ENCODE measurements at regions not wholly inside any gene's neighbourhood (a gene's known extent, or its start where the extent isn't known, plus 50 kb on each side); places are given as distances from the start of the nearest gene placed in this dataset.

DNA sequence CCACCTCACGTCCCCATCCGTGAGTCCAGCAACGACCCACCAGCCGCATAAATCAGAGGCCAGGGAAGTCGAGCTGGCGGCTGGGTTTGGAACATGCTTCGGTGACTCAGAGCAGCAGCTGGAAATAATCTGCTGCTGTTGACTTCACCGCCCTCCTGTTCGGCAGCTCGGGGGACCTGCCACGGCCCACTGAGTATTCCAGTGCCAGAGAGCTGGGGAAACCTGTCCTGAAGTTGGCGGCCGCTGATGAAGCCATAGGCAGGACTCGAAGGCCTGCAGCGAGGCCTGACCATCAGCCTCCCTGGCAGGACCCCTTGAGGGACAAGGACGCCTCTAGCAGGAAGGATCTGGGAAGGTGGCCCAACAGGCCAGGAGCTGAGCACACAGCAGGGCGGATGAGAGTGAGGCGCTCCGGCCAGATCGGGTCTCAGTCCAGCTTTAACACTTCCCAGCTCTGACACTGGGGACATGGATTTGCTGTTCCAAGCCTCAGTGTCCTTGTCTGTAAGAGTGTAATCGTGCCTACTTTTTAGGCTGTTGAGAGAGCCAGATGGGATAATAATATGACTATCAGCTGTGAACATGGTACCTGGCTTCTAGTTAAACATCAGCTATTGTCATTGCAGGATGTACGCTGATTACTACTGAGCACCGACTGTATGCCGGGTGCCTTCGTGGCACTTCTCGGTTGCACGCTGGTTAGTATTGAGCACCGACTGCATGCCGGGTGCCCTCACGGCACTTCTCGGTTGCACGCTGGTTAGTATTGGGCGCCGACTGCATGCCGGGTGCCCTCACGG, 50.4 kb upstream of the CIBAR2 start:
- DNase-seq (ENCODE audit: low read depth in 2 of 2), result peak; percentile 51 to 54

DNA sequence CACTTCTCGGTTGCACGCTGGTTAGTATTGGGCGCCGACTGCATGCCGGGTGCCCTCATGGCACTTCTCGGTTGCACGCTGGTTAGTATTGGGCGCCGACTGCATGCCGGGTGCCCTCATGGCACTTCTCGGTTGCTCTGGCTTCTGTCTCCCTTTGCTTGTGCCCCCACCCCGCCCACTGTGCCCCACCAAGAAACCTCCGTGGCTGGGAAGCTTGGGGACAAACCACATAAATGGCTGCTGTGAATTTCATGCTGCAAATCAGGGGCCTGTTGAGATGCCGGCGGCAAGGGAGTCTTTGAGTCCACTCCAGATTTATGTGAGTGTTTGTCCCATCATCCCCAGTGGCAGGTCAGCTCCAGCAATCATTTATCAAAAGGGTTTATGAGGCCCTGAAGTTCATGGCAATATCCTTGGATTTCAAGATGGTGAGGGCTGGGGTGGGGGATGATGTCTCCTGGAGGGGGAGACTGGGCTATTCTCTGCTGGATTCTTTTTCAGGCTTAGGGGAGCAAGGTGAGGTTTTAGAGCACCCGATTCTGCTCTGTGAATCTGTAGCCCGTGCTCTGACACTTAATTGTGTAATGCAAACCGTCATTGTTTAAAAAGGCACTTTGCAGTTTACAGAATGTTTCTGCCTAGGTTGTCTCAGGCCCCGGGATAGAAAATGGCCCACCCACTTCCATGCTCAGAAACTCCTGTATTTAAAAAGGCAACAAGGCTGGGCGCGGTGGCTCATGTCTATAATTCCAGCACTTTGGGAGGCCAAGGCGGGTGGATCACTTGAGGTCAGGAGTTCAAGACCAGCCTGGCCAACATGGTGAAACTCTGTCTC, 51.2 kb upstream of the CIBAR2 start:
- no peak for DNase-seq (ENCODE audit: low read depth in 2 of 2)

DNA sequence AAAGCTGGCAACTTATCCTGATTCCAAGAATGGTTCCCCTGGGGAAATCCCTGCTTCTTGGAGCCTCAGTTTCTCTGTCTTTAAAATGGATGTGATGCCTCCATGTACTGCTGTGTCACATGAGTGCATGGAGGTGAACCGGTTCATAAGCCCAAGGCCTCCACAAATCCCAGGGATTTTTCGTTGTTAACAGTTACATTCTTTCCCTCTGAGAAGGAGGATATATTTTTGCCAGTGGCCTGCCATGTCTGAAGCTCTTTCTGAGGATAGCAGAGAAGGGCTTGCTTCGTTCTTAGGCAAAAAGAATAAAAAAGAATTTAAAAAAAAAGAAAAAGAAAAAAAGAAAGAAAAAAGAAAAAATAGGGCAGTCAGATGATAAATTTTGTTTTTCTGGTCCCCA, 52.2 kb upstream of the CIBAR2 start:
- no peak for DNase-seq (ENCODE audit: low read depth in 2 of 2)

DNA sequence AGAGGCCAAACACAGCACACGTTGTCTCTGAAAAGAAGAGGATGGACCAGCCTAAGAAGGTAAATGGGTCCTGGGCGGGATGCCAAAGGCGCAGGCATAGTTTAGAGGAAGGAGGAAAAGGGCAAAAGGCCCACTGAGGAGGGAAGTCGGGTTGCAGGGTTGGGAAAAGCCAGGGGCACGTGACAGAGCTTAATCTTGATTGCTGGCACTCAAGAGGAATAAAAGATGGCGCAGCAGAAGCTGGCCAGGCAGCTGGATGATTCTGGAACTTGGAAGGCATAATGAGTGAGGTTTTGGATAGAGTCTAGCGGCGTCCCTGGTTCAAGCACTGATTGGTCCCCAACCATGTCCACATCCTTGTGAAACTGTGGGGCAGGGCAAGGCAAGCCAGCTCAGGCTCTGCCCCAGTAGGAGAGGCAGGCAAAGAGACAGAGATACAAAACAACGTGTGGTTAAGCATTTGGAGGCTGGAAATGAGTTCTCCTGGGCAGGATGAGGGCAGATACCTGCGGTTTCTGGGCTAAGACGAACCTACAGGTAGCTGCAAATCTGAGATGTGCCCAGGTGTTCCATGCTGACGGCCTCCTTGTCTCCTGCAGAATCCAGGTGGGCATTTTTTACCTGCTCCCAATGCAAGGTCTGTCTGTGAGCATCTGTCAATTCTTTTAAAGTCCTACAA, 52.7 kb upstream of the CIBAR2 start:
- no peak for DNase-seq (ENCODE audit: low read depth in 2 of 2)

DNA sequence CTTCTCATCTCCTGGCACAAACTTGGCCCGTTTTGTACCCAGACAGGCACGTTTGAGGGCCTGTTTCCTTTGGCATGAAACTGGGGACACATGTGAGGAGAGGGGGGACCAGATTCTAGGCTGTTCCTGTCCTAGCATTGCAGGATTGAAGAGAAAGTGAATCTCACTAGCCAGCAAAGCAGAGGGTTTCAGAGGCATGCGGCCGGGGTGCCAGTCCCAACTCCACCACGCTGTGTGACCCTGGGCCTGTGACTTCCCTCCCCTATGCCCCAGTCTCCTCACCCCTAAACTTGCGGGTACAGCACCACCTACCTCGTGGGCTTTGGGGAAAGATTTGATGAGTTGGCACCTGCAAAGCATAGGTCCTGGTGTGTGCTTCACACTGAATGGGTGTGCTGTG, 53.5 kb upstream of the CIBAR2 start:
- no peak for DNase-seq (ENCODE audit: low read depth in 2 of 2)

DNA sequence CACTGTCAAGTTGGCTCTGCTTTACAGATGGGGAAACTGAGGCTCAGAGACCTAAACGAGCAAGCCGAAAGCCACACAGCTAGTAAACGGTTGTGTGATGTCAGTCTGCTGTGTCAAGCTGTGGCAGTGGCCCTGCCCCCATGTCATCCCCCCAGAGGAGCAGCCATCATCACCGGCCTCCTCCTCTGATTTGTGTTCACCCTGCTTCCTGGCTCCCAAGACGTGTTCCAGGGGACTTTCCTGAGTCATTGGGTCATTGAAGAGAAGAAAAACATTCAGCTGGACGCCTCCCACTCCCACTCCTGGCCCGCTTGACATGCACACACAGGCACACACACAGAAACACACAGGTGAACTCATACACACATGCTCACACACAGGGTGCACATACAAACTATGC, 54.0 kb upstream of the CIBAR2 start:
- DNase-seq (ENCODE audit: low read depth in 2 of 2), result no peak

DNA sequence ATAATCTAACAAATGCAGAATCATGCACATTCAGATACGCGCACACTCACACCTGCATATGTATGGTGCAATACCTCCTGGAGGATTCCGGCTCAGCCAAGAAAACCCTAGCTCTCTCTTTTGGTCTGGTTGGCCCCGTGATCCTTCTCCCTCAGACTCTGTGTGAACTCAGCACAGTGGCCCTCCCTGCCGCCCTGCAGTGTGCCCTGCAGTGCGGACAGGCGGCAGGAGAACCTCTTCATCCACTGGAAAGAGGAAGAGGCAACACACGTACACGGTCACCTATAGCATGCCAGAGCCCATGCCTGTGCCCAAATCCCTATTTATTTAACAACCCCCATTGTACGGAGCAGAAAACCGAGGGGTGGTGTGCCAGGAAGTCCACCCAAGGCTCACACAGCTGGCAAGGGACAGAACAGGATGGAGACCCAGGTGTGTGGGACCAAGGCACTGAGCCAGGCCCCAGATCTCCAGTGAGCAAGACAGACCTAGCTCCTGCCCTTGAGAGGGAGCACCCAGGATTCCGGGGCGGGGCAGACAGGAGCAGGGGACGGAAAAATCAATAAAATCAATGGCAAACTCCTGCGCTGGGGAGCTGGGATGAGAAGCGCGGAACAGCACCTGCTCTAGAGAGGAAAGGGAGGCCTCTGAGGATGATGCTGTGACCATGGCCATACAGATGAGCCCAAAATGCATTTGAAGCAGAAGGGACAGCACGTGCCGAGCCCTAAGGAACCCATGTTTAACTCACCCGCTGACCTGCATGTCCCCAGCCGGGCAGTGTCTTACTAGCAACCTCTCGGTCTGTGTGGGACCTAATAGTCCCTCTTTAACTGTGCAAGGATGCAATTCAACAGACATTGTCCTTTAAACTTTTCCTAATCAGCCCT, 54.7 kb upstream of the CIBAR2 start:
- no peak for DNase-seq (ENCODE audit: low read depth in 2 of 2)

DNA sequence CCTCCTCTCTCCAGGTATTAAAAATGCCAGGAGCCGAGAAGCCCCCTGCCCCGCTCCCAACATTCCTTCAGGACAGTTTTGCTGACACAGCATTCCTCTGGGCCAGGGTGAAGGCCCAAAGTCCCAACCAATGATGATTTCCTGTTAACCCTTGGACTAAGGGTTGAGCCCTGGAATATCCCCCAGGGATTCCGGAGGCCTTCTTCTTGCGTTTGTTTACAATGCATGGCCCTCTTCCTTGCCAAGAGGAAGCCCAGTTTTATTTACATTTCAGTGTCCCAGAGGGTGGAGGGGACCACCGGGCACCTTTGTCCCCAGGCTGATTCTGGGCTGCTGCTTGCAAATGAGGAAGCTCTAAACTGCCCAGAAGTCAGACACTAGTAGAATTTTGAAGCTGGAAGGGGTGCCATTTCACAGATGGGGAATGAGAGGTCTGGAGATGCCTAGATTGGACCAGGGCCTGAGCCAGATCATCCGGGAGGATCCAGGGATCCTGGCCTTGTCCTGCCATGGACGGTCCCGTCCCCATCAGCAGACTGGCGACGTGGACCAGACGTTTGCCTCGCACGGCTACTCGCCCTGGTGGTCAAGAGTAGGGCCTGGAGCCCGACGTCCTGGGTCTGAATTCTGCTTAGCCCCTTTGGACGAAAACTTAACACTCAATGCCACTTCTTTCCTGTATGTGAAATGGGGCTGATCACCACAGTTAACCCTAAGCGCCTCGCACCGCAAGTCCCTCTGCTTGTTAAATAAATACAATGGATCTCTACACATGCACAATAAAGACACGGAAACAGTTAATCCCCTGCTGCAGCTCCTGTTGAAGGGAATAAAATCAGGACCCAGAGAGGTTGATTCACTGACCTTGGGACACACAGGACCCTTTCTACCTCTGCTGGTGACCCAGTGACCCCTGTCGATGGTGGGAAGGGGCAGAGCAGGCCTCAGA, 55.6 kb upstream of the CIBAR2 start:
- DNase-seq (ENCODE audit: low read depth in 2 of 2), result no peak

DNA sequence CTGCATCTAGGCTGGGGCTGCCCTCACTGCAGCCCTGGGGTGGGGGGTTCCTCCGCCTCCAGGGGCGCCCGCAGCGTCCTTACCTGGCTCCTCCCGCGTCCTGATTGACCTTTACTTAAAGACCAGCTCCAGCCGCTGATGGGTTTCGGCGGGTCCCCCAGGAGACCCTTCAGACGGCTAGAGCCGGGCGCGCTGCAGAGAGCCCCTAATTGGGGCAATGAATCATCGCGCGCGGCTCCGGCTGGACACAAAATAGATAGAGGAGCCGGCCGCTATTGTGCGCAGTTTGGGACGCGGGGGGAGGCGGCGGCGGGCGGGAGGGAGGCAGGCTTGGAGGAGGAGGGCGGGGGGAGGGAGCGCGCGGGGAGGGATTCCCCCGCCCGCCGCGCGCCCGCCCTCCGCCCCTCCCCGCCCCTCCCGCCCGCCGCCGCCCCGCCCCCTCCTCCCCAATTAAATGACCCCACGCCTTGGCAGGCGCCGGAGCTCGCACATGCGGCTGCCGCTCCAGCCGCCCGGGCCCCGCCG, 56.5 kb upstream of the CIBAR2 start:
- DNase-seq (ENCODE audit: low read depth in 2 of 2), result no peak

DNA sequence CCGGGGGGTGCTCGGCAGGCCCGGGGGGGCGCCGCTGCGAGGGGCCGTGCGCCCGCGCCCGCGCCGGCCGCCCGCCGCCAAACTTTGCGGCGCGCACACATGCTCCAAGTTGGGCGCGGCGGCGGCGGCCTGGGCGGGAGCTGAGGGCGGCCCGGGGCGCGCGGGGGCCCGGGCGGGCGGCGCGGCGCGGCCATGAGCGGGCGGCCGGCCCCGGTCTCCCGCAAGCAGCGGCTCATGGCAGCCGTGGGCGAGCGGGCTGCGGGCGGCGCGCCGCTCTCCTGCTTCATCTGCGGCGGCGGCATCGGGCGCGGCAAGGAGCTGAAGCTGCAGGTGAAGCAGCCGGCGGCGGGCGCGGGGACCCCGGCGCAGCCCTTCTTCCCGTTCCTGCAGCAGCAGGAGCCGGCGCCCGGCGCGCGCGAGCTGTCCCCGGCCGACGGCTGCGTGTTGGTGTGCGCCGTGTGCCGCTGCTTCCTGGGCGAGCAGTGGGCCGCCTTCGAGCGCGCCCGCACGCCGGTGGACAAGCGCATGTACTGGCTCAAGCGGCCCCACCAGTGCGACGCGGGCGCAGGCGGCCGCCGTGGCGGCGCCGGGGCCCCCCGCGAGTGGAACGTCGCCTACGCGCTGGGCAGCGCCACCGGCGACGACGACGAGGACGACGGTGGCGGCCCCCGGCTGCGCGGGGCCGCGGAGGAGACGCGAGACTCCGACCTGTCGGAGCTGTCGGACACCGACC, 57.2 kb upstream of the CIBAR2 start:
- no peak for DNase-seq (ENCODE audit: low read depth in 2 of 2)

DNA sequence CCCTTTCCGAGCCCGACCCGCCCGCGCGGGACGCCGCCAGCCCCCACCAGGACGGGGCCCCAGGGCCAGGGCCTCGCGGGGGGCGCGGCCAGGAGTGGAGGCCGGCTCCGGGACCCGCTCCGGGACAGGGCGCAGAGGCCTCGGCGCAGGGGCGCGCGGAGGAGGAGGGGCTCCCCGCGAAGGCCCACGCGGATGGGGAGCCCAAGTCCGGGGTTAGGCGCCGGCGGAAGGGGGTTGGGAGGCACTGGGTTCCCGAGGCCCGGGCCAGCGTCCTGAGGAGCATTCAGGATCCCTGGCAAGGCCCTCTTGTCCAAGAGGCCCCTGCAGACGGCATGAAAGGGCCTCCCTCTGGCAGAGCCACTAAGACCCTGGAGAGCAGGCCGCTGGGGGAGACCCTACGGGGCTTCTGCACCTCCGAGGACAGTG, 57.8 kb upstream of the CIBAR2 start:
- no peak for DNase-seq (ENCODE audit: low read depth in 2 of 2)

DNA sequence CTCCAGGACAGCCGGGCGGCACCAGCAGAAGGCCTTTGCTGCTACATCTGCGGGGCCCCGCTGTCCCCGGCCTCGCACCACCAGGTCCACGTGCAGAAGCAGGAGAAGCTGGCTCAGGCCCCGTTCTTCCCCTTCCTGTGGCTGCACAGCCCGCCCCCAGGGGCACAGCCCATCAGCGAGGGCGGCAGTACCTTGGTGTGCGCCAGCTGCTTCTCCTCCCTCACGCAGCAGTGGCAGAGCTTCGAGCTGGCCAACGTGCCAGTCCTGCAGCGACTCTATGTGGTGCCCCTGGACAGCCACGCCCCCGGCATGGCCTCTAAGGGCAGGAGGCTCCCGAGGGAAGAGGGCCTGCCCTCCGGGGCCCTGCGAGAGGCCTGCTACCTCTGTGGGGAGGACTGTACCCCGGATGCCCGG, 58.3 kb upstream of the CIBAR2 start:
- no peak for DNase-seq (ENCODE audit: low read depth in 2 of 2)

DNA sequence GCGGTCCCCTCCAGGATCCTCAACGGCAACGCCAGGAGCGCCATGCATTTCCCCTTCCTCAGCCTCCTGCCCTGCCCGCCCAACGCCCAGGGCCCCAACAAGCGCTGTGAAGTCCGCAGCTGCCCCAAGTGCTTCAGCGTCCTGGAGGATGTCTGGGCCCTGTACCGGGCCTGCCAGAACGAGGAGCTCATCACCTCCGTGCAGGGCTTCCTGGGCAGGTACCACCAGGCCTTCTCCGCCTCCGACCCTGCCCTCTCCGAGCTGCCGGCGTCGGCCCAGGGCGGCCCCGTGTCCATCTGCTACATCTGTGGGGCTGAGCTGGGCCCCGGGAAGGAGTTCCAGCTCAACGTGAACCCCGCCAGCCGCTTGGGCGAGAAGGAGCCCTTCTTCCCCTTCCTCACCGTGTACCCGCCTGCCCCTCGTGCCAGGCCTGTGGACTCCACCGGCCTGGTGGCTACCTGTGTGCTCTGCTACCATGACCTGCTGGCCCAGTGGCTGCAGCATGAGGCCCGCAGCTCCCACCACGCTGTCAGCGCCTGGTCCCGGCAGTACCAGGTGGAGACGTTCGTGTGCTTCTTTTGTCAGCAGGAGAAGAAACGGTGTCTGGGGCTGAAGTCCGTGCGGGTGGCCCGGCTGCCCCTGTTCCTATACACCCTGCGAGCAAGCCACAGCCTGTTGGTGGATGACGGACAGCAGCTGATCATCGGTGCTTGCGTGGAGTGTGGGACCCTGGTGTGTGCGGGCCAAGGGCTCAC, 58.9 kb upstream of the CIBAR2 start:
- DNase-seq (ENCODE audit: low read depth in 2 of 2), result no peak

DNA sequence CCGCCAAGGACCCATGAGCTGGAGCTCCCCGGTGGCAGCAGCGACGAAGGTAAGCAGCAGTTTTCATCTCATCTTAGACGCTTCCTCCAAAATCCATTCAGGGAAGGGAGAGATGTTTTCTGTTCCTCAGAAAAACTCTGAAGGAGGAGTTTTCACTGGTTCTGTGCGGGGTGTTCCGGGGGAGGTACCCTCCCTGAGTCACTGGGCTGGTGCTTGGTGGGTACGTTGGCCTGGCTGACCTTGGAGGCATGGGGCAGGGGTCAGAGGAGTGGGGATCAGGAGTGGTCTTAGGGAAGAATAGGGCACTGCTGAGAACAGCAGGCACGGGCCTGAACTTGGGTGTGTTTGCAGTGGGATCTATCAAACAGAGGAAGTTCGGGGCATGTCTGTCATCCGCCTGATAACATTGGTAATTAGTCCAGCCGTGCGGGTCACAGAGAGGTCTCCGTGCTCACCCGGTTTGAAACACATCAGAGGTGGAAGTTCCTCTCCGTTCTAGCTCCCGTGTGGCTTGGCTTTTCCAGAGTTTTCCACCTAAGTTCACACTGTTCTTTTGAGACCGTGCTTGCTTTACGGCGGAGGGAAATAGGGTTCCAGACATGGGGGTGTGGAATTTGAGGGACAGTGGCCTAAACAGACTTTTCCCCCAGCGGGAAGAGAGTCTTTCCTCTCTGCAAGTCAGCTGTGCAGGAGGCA, 59.6 kb upstream of the CIBAR2 start:
- no peak for DNase-seq (ENCODE audit: low read depth in 2 of 2)

DNA sequence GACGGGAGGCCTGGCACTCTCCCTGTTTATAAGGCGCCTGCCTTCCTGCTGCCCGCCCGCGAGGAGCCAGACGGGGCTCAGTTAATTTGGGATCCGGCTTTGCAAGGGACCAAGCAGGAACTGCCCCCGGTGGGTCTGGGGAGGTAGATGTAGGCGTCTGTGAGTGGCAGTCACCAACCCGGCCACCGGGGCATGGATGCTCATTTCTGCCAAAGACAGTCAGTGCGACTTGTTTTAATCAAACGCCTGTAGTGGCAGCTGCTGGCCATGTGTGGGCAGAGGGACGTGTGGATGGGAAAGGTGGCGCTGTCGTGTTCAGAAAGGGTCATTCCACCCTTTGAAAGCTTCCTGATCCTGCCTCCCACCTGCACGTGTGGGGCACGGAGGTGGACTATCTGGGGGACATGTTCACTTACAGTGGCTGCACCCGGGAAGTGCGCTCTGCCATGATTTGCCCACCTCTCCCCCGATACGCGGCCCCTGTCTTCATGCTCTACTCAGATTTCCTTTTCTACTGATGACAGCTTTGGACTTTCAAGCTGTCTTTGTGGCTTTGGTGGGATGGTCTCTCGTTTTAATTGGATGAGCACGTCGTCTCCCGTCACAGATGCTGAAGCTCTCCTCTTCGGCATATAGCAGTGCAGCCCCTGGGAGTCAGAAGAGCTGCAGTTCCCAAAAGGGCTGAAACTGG, 60.3 kb upstream of the CIBAR2 start:
- DNase-seq (ENCODE audit: low read depth in 2 of 2), result no peak

DNA sequence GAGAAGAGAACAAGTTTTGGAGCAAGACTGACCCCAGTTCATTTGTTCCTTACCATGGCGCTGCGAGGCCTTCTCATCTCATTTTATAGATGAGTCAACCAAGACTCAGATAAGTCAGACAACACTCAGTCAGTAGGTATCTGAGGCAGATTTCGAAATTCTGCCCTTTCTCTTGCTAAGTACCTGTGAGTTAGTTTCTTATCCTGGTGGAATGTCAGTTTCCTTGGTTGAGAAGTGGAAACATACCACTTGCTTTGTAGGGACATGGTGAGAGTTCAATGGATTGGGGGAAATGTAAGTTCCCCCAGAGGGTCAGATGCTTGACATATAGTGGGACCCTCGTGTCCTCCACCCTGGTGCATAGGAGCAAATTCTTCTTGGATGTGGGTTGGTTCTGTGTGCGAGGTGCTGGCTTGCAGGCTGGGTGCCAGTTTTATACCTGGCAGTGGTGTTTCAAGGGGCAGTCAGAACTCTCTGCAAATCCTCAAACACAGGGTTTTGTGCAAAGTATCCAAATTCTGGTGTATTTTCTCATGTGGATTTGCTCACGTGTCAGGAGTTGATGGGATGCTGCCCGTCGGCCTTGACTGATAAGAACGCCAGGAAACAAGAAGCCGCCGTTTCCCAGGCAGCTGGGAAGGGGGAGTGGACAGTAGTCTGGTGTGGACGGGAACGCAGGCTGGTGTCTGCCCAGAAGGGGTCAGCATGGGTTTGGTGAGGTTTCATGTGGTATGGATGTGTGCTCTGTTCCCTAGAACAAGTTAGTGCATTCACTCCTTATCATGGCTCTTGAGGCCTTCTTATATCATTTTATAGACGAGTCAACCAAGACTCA, 61.1 kb upstream of the CIBAR2 start:
- DNase-seq (ENCODE audit: low read depth in 2 of 2), result peak; percentile 60 to 64

Data from fibroblast of skin of left quadriceps (primary cell).